ENCODE measurements at regions not wholly inside any gene's neighbourhood (a gene's known extent, or its start where the extent isn't known, plus 50 kb on each side); places are given as distances from the start of the nearest gene placed in this dataset.
"Not testable (repeated sequence)": the region's sequence is repeated elsewhere in the genome, so short reads cannot be mapped to it uniquely, and the experiment has no call there.

DNA sequence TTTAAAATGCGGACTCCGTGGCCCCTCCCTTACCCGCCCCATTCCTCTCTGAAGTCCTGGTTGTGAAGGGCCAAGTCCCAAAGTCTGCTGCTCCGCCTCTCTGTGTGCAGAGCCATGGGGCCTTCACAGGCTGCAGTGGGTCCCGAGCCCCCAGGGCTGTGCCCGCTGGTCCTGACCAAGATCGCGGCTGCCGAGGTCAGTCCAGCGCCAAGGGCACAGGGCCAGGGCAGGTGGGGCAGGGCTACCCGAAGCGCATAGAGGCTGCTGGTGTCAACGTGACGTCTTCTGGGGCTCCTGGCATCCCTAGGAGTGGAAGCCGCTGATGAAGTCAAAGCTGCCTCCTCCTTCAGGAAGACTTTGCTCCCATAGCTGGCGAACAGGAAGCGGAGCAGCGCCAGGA, 858.8 kb downstream of the TUBA3C start:
- DNase-seq: not testable (repeated sequence)

DNA sequence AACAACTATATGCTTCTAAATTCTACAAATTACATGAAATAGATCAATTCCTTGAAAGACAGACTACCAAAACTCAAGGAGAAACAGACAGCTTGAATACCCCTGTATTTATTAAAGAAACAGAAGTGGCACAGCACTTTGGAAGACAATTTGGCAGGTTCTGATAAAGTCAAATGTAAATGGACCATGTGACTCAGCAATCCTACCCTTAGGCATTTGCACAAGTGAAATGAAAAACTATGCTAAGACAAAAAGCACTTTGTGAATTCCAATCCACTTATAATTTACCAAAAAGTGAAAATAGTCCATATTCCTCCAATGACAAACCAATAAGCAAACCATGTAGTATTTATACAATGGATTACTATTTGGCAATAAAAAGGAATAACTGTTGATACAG, 862.0 kb downstream of the TUBA3C start:
- DNase-seq: not testable (repeated sequence)

DNA sequence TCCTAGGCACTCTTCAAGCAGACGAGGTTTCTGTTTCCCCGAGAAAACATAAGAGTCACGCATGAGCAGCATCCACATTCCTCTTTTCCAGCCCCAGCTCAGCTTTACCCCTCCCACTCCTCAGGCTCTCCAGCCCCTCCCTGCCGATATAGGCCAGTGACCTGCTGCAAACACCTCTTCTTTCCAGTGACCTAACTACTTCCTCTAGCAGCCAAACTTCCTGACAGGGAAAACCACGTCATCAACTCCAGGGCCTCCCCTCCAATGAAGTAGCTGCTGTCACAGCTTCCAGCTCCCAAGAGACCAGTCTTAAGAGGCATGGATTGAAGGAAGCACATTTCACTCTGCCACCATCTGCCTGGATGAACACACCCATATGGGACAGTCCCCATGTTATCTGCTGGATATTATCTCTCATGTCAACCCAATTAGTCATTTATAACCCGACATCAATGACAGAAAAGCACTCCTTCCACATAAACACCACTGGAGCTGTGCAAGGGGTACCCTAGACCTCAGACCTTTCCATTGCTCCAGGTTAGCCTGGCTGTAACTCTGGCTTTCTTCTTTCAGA, 878.3 kb downstream of the TUBA3C start:
- not testable (repeated sequence) for DNase-seq

DNA sequence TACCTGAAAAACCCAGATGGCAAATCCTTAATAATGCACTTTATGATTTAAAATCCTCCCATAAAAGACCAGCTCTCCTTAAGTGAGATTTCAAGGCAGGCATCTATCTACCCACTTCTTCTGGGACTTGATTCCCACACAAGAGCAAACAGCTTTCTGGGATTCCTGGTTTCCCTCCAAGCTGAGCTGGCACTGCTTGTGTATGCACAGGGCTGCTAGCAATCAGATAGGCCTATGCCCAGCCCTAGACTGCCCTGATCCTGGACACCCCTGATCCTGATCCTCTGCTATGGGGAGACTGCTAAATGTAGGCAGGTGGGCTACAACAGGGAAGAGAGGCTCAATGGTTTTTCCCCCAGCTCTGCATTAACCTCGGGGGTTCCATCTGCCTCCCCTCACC, 880.7 kb downstream of the TUBA3C start:
- not testable (repeated sequence) for DNase-seq

DNA sequence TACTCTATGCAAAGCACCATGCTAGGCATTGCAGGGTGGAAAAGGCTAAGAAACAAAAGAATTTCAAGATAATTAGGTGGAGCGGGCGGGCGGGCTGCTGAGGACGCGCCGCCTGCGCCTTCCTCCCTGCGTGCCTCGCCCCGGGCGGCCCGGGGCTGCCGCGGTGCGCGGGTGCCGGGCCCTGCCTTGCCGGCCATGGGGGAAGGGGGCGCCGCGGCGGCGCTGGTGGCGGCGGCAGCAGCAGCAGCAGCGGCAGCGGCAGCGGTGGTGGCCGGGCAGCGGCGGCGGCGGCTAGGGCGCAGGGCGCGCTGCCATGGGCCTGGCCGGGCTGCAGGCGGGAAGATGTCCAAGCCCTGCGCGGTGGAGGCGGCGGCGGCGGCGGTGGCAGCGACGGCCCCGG, 884.3 kb downstream of the TUBA3C start:
- DNase-seq: not testable (repeated sequence)

DNA sequence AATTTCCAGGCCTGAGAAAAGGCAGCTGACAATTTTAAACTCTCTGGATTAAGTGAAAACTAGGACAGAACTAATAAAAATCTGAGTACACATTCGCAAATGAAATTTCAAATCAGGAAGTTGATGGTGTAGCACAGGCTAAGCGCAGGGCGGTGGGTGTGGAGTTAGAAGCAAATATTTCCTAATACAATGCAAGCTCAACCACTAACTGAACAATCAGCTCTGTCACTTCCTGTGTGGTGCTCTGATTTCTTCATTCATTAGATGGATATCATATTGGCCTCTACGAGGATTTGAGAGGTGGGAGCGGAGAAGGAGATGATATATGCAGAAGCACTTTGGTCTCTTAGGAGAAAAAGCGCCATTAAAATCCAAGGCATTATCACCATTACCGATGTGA, 885.0 kb downstream of the TUBA3C start:
- DNase-seq: not testable (repeated sequence)

DNA sequence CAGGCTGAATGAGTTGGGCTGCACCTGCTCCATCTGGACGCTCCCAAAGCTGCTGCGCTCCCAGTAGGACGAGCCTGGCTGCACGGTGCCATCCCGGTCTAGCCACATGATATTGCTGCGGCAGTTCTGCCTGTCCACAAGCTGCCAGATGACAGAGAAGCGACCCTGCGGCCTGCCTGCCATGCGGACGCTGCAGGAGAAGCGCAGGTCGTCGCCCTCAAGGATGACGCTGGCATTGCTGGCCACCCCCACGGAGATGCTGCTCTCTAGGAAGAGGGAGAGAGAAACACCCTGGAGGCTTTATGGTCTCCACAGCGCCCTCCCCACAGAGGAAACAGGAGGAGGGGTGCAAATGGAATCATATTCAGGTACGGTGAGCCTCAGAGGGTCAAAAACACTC, 887.3 kb downstream of the TUBA3C start:
- DNase-seq: not testable (repeated sequence)

DNA sequence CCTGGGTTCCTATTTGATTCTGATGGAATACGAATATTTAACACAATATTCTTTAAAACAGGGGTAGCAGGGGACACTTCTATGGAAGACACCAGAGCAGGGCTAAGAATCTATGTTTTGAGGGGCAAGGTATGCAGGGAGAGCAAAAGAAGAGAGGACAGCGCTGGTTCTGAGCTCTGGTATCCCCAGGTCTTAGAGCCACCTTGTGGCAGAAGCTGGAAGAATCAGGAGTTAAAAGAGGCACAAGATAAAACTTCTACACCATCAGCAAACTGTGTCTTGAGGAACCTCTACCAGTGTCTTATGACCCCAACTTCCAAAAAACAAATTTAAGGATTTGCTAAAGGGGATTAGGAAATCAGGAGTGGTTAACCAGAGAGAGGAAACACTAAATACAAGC, 894.8 kb downstream of the TUBA3C start:
- not testable (repeated sequence) for DNase-seq

DNA sequence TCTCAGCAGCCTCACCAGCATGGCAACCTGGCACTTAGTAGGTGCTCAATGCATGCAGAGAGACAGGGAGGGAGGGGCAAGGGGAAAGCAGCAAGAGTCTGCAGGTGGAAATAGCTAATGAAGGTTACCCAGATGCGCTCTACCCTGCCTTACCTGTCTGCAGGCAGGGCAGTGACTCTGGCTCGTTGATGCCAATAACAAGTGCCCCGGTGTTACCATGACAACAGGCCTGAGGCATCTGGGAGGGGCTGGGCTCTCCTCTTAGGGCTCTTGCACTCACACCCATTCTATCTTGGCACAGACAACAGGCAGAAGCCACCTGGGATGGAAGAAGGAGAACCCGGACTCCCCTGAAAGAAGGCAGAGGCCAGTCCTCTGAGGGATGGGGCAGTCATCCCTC, 896.0 kb downstream of the TUBA3C start:
- not testable (repeated sequence) for DNase-seq

DNA sequence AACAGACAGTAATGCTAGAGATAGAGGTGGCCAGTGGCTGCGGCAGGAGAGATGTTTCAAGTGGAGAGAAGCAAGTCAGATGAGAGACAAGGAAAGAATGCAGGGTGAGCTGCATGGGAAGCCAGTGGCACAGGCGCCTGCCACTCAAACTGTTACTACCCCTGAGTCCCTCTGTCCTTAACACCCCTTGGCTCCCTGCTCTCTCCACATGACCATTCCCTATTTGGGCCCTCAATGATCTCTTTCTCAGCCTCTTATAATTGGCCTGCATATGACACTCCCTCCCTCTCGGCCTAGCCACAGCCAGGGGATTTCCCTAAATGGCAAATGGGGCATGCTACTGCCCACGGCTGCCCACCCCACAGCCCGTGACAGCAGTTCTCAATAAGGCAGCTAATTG, 897.6 kb downstream of the TUBA3C start:
- not testable (repeated sequence) for DNase-seq

DNA sequence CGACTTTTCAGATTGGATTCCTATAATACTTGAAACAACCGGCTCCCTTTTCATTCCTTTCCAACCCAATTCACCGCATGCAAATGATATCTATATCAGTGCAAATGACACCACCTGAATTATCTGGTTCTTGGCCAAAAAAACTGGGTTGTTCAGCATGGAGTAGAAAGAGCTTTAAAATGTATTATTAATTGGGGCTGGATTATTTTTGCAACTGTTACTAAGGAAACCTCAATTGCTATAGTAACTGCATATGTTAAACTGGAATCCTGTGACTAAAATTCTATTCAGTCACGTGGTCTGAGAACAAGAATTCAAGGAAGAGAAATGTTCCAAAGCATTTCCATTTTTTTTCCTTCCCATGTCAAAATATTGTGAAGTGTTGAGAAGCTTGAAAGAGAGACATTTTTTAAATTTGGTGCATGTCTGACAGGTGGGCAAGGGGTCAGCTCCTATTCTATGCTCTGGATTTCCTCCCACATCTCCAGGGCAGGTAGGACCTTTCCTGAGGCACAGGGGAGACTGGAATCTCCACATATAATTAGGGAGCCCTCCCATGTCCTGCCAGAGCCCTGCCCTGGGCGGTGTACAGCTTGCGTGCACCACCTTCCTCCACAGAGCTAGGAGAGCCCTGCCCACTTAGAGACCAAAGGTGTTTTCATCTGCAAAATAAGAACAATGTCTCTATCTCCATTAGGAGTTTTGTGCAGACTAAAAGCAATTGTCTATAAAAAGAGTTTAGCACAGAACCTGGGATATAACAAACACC, 899.6 kb downstream of the TUBA3C start:
- not testable (repeated sequence) for DNase-seq

DNA sequence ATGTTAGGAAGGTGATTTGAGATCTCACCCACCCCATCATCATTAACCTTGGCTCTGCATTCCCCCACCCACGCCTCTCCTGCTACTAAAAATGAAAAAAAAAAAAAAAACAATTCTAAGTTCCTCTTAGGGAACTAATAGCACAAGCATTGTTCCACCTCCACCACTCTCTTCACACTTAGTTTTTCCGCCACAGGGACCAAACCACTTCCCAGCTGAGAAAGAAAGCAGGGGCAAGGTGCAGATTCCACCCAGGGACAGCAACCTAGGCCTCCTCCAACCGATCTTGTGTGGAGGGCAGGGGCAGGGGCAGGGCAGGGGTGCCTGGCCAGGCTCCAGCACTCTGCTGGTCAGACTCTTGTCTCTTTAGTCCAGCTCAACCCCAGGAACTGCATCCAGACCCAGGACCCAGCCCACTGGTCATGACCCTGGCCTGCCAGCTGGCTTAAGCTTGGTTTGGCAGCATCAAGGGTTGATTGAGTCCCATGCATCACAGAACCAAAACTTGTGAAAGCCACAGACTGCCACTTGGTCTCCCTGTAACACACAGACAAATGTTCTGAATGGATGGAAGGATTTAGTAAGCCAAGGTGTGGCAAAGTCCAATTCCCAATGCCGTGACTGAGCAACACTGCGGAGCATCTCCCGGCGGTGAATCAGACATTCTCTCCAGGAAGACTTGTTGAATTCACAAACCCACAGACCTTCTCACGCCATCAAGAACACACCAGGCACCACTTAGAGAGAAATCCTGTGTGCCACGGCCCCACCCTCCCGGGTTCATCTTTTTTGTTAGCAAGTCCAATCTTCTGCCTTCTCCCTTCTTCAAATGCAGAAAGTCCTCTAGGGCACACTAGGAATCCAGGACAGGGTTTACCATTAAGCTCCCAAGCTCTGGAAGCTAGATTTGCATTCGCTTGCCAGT, 900.5 kb downstream of the TUBA3C start:
- not testable (repeated sequence) for DNase-seq

DNA sequence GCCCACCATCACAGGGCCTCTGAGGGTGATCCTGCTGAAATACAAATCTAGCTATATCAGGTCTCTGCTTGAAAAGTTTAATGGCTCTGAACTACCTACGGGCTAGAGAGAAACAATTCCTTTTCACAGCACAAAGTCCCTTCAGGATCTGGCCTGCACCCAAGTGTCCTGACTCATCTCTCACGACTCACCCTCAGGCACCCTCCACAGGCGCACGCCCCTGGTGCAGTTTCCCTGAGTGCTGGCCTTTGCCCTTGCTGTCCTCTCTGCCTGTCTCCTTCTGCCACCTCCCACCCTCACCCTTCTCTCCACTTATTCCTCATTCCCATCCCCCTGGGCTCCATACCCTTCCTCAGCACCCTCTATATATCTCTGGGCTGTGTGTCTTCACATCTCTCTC, 901.7 kb downstream of the TUBA3C start:
- DNase-seq: not testable (repeated sequence)

DNA sequence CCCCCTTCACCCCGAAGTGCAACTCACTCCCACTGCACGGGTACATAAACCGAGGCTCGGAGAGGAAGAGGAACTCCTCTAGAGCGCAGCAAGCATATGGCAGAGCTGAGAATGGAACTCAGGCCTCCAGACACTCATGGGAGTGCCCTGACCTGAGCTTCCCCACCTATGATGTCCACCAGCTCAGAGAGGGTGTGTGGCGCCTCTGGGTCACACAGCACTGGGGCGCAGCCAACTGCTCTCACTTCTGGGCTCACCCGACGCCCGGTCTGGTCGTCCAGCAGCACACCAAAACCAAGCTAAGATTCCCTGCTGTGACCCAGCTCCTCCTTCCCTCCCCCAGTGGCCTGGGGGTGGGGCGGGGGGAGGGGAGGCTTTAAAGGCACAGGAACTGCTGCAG, 904.3 kb downstream of the TUBA3C start:
- not testable (repeated sequence) for DNase-seq

DNA sequence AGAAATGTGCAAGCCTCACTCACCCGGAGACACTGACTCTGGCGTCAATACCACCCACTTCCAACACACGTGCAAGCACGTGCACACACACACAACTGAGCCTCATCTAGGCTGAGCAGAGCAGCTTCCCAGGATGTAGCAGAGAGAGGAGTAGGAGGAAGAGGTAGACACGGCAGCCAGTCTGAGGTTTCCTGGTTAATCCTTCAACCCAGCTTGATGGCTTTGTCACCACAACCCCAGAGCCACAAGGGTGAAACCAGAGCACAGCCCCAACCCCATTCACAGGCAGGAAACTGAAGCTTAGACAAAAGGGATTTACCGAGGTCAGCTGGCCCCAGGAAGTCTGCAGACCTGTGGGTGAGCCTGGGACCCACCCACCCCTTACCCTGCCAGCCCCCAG, 905.3 kb downstream of the TUBA3C start:
- DNase-seq: not testable (repeated sequence)

DNA sequence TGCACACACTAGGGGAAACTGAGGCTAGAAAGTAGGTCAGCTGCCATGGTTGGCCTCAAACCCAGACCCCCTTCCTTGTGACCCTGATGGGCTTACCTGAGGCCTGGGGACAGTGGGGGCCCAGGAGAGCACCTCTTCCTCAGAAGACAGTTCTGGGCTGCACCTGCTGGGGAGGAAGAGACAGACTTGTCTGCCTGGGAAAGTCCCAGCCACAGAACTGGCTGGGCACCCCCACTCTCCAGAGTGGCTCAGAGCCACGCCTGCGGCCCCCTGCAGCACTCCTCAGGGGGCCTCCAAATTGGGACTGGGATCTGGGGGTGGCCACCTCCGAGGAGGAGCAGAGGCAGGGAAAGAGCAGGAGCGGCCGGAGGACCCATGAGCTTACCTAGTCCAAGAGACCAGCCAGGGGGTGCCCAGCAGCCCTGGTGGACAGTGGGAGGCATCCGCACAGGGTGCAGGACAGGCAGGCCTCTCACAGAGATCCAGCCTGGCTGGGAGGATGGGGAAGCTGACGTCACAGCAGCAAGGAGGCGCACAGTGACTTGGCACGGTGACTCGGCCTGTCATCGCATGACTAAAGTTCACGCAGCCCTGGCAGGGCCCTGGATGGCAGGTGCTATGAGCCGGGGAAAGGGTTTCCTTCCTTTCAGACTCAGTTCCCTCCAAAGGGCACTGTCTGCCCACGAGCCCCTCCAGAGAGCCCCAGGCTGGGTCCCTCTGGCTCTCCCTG, 907.7 kb downstream of the TUBA3C start:
- not testable (repeated sequence) for DNase-seq

DNA sequence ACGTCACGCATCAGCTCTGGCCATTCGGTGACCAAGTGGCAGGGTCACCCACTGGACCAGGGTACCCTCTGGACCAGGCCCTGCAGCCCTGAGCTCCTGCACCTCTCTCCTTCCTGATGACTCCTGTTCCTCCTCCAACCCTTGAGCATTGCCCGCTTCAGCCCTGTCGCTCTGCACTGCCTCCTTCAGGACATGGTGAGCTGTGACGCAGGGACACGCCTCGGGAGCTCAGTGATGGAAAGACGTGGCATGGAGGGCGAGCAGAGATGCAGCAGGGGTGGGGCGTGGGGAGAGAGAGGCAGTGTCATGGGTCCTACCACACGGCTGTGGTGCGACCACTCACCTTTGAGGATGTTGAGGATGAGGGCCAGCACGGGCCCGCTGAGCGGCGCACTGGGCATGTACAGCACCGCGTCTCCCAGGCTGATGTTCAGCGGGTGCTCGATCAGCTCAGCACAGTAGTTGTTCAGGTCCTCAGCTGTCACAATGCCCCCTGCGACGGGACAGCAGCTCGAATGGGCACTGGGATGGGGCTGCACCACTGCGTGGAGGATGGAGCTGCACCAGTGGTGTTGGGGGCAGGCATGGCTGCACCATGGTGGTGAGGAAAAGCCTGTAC, 922.7 kb downstream of the TUBA3C start:
- DNase-seq: not testable (repeated sequence)

DNA sequence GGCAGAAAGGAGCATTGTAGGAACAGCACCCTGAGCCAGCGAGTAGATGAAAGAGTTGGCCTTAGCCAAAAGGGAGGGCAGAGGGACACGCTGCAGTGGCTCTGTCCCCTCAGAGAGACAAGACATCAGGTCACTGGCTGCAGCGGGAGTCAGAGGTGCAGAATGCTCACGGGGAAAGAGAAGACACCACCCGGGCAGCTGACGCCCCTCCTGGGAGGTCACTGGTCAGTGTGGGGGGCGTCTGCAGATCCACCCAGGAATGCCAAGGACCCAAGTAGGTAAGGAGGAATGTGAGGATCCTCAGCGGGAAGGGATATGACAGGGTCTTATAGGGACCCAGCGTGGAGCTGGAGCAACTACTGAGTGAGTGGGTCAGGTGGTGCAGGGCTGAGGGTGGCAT, 923.9 kb downstream of the TUBA3C start:
- DNase-seq: not testable (repeated sequence)

DNA sequence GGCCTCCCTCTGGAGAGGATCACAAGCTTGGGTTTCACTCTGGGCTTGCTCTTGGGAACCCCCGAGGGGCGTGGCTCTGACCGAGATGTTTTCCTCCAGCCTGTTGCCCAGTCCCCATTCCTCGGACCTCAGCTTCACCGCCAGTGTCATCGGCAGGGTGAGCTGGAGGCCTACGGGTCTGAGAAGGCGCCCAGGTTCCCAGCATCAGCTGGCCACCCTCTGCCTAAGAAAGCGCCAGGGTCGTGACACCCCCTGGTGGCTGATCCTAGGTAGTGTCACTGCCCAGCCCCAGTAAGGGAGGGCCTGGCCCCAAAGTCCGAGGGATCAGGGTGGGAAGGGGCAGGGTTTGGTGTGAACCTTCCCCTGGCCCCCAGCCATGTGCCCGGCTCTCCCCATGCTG, 928.8 kb downstream of the TUBA3C start:
- DNase-seq: not testable (repeated sequence)

DNA sequence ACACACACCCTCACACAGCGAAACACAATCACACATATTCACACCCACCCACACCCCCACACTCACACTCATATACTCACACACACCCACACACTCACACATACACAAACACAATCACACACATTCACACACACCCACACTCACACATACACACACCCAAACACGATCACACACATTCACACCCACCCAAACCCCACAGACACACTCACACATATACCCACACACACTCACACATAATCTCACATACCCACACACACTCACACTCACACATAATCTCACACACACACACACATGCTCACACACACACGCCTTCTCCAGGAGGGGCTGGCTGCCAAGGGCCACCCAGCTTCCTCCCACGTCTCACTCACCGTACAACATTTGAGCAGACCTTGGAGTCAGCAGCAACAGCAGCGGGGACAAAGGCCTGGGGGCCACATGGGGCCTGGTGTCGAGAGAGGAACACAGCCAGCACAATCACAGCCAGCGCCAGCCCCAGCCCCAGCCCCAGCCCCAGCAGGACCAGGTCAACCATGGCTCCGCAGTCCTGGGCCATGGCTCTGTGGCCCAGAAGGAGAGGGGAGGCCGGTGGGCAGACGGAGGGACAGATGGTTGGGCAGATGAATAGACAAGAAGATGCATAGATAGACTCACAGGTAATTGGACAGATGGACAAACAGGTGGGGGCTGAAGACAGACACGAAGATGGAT, 932.9 kb downstream of the TUBA3C start:
- DNase-seq: not testable (repeated sequence)

DNA sequence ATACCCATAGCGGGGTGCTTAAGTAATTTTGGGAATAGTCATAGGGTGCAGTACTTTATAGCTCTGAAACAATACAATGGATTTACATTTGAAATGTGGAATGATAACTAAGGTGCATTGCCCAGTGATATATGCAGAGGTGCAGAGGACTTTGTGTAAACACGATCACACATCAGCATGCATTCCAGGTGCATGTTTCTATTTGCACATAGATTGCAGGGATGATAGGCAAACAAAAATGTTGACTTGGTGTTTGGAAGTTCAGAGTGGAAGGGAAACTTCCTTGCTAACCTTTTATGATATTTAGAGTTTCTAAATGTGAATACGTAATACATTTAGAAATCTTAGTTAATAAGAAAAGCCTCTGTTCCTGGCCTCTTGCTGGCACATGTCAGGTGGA, 941.5 kb downstream of the TUBA3C start:
- not testable (repeated sequence) for DNase-seq

DNA sequence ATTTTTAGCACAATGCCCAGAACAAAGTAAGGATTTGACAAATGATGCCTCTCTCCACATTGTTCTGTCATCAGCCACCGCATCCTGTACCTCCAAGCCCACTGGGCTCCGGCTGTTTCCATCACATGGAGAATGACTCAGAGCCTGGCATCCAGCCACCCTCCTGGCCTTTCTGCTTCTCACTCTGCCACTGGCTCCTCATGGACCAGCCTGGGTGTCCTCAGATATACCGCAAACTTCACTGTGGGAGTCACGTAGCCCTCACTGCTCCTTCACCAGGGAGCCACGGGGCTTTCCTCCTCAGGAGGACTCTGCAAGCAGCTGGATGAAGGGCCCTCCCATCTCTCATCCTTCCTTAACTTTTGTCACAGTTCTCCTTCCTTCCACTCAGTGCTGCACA, 943.0 kb downstream of the TUBA3C start:
- not testable (repeated sequence) for DNase-seq

All from activated CD8-positive, alpha-beta memory T cell treated with anti-CD3 and anti-CD28 coated beads, Interleukin-2, amount 50 U/mL, for 48 hours (primary cell).